GM21825 (cell line): ENCODE measurements at regions not wholly inside any gene's neighbourhood (a gene's known extent, or its start where the extent isn't known, plus 50 kb on each side); places are given as distances from the start of the nearest gene placed in this dataset.

Experiments
- ATAC-seq: cut with Tn5 transposase; IDR thresholded peaks from one replicate; pipeline ENCODE4 v1.9.1; 2021; ENCODE audit warnings: mild to moderate bottlenecking, moderate library complexity; ENCODE audit not compliant: unreplicated experiment

GRCh38 chr20:7029019-7029418 is 261.5 kb downstream of the BMP2 start:
- ATAC-seq = no peak

- no peak for ATAC-seq
These were observed 263.7 kb downstream of the BMP2 start for GRCh38 chr20:7031222-7031621.

DNA sequence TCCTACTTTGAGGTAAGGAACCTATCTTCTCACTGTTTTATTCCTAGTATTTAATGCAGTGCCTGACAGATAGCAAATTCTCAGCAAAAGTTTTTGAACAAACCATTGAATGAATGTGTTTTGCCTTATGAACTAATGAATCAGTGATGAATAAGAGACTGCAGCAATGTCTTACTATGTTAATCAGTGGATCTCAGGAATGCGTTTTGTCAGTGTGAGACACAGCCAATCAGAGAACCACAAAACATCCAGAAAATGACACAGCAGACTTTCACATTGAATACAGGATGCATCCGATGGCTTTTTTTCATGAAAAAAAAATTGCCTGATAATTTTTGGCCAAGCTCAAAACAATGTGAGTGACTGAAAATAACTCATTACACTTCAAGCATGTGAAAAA is 270.5 kb downstream of the BMP2 start:
- no peak for ATAC-seq

DNA sequence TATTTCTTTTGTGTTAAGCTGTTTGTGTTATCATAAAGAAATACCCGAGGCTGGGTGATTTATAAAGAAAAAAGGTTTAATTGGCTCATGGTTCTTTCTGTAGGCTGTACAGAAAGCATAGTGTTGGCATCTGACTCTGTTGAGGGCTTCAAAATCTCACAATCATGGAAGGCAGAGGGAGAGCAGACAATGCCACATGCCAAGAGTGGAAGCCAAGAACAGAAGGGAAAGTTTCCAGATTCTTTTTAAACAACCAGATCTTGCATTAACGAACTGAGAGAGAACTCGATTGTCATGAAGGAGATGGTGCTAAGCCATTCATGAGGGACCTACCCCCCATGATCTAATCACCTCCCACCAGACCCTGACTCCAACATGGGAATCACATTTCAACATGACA is 290.1 kb downstream of the BMP2 start:
- ATAC-seq = no peak

- ATAC-seq = no peak
These were observed 311.3 kb downstream of the BMP2 start for GRCh38 chr20:7078804-7079203.

- no peak for ATAC-seq
These were observed 313.0 kb downstream of the BMP2 start for GRCh38 chr20:7080472-7080871.

- no peak for ATAC-seq
These were observed 318.0 kb downstream of the BMP2 start for GRCh38 chr20:7085467-7085866.

- no peak for ATAC-seq
These were observed 320.3 kb downstream of the BMP2 start for GRCh38 chr20:7087803-7088202.

DNA sequence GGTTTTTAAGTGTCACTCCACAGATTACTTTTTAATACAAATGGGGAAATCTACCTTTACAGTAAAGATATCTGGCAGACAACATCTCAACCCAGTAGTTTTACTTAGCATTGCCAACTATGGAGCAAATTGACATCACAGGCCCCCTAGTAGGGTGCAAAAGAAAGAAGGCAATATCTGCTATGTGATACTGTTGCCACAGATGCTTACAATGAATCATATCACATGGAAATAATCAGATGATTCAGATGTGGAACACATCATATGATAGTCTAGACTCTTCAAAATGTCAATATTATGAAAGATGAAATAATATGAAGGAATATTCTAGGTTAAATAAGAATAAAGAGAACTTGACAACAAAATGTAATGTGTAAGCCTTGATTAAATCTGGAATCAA is 322.5 kb downstream of the BMP2 start:
- no peak for ATAC-seq

GRCh38 chr20:7090811-7091210 is 323.3 kb downstream of the BMP2 start:
- ATAC-seq = no peak

DNA sequence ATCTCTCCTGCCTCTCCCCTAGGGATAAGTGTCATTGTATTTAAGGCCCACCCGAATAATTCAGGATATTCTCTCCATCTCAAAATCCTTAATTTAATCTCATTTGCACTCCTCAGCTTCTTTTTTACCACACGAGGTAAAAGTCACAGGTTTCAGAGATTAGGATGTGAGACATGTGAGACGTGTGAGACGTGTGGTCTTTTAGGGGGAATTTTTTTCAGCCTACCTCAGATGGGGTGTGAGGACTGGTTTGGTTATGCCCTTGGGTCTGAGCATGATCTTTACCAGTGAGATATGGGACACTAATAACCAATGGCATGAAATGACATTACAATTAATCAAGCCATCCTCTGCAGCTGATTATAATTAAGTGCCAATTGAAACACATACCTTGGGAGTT is 324.2 kb downstream of the BMP2 start:
- no peak for ATAC-seq

- ATAC-seq = no peak
These were observed 327.0 kb downstream of the BMP2 start for GRCh38 chr20:7094438-7094997.

GRCh38 chr20:7106910-7107309 is 339.4 kb downstream of the BMP2 start:
- ATAC-seq = no peak

GRCh38 chr20:7108929-7109328 is 341.4 kb downstream of the BMP2 start:
- no peak for ATAC-seq

DNA sequence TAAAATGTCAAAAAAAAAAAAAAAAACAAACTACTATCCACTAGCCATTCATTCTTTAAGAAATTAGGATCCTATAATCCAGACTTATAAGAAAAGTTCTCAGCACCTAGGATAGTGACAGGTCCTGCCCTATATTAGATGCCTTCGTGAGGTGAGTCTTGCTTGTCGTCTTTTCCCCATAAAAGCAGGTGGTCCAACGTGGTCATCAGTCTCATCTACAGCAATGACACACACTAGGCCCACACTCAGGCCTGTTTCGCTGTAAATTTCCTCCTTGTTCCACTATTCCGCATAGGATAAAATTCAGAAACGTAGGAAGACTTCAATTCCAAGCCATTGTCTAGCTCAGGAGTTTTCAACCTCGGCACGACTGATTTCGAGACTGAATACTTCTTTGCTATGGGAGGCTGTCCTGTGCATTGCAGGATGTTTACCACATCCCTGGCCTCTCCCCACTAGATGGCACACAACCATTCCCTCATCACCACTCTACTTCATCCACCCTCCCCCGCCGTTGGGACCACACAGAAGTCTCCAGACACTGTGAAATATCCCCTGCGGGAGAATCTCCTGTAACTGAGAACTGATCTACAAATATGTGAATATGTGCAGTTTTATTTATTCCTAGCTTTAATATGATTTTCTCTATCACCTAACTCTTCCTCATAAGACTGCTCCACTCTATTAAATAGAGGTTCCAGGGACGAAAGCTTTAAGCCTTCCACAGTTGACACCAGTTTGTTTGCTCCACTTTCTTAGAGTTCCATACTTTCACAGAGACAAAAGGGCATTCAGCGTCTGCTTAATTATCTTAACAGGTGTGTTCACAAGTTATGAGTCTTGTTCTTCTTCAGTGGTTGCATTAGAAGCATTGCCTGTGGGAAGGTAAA is 346.3 kb downstream of the BMP2 start:
- no peak for ATAC-seq

GRCh38 chr20:7123457-7123856 is 356.0 kb downstream of the BMP2 start:
- ATAC-seq = no peak

- ATAC-seq = no peak
These were observed 356.6 kb downstream of the BMP2 start for GRCh38 chr20:7124120-7124519.

DNA sequence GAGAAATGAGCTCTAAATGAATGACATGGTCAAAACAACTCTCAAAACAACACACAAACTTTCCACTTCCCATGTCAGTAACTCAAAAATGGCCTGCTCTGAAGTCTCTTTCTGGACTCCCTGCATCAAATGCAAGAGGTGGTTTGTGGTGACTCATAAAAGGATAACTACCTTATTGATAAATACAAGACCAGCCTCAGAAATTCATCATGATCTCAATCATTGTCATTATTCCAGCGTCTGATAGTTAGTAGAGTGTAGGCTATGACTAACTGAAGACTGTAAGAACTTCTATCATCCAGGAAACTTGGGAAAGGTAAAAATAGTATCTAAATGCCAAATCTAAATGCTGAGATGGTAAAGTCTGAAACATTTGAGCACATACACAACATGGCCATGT is 369.4 kb downstream of the BMP2 start:
- no peak for ATAC-seq

- ATAC-seq = peak; percentile 69
These were observed 370.1 kb downstream of the BMP2 start for GRCh38 chr20:7137395-7138151.

- ATAC-seq = no peak
These were observed 377.0 kb downstream of the BMP2 start for GRCh38 chr20:7144464-7144863.

- ATAC-seq = no peak
These were observed 379.2 kb downstream of the BMP2 start for GRCh38 chr20:7146552-7147219.
